NCI-H1105 (cell line): ENCODE measurements at regions not wholly inside any gene's neighbourhood (a gene's known extent, or its start where the extent isn't known, plus 50 kb on each side); places are given as distances from the start of the nearest gene placed in this dataset.

Source experiments
- DNase-seq: peaks from one replicate; lab custom pipeline; 2025; lab: John Stamatoyannopoulos, UW

DNA sequence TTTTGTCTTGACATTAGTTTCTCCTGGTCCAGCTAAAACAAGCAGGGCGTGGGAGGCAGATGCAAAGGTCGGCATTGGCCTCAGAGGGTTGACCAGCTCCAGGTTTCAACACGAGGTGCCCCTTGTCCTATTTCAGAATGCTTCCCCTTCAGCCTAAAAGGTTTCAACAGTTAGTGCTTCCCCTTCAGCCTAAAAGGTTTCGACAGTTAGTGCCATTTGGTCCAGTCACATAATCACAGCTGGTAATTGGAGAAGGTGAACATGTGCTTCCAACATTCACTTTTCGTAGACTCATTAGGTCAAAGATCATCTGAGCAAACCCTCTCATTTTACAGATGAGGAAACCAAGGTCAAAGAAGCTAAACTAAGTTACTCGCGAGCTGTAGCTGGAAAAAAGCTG, 270.3 kb upstream of the MAP3K1 start:
- no peak for DNase-seq

DNA sequence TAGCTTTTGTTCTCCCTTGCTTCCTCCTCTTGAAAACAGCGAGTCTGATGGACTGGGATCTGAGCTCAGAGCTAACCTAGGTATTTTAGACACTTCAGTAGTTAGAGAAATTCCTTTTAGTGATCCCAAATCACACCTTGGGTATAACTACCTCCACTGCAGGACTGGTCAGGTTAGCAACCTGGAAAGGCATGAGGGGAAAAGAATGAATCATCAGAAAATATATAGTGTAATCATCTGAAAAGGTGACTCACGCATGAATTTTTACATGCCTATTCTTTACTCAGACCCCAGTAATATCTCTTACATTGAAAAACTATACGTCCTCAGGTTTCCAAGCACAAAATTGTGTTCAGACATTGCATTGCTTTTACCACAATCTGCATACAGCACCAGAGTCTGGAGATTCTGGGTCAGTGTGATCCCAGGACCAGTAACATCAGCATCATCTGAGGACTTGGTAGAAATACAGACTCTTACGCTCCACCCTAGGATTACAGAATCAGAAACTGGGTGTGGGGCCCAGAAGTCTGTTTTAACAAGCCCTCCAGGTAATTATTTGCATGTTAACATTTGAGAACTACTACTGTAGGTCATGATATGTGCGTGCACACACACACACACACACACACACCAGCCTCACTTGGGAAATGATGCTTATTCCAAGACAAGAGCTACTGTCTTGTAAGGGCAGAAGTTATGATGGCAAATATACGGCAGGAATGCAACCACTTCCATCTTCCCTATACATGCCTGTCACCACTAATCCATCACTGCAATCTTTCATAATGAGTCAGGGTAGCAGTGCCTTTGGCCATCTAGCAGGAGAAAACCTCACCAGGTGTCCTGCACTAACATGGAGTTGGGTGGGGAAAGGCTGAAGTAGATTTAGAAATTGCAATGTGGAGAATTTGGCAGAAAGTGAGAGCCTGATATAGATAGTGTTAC, 271.6 kb upstream of the MAP3K1 start:
- no peak for DNase-seq

DNA sequence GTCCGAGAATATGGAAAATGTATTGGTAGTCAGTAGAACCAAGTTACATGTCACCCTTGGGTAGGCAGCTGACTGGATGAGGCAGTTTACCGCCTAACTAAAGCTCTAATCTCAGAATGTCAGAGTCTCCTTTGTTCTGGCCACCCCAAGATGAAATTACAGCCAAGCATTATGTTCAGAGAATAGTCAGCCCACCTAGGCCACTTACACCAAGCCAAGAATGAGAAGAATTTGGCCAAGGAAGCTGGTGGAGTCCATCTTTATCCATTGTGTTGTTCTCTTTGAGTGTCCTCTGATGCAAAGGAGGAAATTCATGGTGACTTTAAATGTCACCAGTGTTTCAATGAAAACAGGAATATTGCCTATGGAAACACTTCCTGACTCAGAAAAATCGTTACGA, 275.1 kb upstream of the MAP3K1 start:
- DNase-seq, result no peak

DNA sequence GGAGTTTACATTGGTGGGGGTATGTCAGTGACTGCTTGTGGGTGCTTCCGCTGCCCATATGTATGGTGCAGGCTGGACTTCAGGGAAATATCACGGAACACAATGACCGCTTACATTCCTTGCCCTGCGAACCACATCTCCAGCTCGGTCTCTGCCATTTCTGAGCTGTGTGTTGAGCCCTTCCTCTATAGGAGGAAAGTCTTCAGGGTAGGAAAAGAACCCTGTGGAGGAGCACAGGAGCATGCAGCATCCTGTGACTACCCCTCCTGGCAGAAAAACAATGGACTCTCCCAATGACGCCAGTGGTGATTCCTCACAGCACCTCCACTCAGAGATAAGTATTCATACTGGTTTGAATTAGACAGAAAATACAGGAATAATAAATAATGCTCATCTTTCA, 276.8 kb upstream of the MAP3K1 start:
- DNase-seq, result no peak

DNA sequence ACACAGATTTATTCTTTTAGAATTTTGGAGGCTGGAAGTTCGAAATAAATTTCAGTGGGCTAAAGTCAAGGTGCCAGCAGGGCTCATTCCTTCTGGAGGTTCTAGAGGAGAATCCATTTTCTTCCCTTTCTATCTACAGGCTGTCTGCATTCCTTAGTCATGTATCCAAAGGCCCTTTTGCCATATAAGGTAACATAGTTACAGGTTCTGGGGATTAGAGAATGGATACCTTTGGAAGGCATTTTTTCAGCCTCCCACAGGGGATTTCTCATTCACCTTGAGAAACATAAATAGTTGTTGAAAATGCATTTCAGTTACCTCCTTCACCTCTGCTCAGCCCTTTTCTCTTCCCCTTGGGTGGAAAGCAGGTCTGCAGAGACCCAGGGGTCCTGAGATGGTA, 280.0 kb upstream of the MAP3K1 start:
- no peak for DNase-seq

DNA sequence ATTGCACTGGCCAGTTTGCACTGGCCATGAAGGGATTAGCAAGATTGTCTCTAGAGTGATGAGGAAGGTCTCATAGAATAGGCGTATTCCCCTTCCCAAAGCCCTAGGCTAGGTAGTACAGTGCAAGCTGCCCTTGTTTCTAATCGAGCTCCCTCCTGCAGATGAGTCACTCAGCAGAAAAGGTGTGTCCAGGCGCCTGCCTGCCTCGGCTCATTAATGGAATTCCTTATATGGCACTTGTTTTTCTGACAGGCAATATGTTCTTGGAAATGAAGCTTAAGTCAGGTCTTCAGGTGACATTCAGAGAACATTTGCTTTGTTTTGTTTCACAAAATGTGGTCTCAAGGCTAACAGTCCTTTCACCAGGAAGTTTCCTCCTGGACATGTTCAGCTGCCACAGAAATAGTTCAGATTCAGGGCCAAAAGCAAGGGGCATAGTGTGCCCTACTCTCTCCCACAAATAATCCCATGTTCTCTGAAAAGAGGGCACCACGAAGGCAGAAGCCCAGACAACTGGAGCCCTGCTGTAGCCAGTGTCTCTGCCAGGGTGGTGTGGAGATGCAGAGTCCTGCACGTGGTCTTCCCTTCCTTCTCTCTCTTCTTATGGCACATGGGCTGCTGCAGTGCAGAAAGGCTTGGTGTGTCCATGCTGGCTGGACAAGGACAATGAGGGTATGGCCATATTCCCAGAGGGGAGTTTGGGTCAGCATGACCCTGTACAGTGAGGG, 281.1 kb upstream of the MAP3K1 start:
- DNase-seq, result no peak

DNA sequence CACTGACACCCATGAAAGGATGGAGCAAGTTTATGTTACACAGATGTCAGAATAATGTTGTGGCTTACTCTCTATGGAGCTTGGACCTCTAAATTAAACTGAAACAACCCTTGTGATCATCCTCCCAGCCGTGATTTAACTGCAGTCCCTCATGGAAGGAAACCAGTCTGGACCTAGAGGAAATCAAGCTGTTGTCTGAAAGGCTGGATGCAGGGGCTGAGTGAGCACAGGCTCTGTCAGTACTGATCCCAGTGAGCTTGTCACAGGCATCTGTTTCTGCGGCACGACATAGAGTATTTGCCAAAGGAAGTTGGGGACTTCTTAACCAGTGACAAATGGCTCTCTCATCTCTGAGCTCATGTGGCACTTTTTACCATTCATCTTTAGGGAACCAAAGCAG, 282.9 kb upstream of the MAP3K1 start:
- no peak for DNase-seq

DNA sequence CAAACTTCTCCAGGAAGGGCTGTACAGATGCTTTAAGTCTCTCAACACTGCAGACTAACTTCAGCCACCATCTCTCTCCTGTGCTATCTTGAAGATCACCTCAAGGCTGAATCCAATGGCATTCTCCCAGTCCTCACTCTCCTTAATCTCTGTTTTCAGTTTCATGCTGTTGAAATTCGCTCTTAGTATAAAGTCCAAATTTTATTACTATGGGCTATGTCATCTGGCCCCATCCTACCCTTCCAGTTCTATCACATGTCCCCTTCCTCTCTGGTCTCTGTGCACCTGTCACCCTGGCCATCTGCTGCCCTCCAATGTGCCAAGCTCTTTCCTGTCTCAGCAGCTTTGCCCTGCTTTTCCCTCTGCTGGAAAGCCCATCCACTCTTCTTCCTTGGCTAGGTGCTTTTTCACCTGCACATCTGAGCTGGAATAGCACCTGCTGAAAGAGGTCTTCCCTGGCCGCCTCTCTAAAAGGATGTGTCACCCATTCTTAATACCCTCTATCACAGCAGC, 284.7 kb upstream of the MAP3K1 start:
- no peak for DNase-seq

DNA sequence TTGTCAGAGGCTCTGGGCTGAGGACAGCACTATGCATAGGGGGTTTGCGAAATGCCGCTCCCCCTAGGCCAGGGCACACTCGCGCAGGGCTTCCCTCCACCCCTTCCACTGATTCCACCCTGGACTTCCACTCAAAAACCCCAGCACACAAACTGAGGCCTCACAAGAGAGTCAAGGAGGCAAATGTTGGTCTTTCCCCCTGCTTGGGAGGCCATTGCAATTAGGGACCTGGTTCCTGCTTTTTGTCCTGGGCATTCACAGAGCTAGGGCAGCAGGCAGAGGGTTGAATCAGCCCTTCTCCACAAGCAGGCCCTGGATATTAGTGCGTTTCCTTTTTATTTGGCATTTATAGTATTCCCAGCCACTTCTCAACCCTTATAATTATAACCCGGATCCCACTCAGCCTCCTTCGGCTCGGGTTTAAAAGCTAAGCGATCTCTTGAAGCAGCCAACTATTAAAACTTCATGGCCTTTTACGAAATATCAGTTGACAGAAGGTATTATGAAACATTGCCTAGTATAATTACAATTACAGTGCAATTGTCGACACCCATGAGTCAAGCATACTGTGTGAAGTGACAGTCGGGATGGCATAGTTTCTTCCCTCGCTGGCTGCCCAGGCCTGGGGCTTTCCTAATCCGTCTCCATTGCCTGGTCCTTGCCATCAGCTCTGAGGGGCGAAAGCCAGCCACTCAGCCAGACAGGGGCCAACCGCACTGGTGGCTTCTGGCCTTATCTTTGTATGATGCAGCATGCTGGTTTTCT, 285.5 kb upstream of the MAP3K1 start:
- no peak for DNase-seq

DNA sequence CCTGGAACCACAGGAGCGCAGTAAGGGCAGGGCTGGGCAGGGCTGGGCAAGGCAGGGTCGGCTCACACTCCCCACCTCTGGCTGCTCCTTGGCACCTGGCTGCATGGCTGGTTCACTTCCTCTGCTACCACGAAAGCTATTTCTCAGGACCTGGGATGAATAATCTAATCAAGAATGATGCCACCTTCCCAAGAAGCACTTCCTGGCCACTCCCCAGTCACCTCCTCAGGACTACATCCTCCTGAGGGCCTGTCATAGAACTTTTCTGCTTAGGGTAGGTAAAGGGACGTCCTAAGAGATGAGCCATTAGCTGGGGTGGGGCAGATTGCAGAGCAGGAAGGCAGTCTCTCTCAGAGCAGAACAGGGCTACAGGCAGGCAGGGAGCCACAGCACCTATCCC, 288.2 kb upstream of the MAP3K1 start:
- DNase-seq, result no peak

DNA sequence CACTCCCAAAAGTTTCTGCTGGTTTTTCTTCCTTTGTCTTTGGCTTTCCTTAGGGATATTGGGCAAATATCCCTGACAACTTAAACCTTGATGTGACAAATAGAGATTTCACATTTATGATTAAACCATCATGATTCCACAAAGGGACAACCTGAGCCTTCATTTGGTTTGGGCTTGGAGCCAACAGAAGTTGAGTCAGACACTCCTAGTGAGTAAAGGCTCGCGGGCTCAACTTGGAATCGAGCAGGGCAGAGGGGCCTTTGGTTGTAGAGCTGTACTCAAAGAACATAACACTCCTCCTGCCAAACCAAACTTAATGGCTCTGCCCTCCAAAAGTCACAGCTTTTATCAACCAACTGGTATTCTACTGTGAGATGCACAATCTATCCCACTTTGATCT, 290.2 kb upstream of the MAP3K1 start:
- DNase-seq, result no peak

DNA sequence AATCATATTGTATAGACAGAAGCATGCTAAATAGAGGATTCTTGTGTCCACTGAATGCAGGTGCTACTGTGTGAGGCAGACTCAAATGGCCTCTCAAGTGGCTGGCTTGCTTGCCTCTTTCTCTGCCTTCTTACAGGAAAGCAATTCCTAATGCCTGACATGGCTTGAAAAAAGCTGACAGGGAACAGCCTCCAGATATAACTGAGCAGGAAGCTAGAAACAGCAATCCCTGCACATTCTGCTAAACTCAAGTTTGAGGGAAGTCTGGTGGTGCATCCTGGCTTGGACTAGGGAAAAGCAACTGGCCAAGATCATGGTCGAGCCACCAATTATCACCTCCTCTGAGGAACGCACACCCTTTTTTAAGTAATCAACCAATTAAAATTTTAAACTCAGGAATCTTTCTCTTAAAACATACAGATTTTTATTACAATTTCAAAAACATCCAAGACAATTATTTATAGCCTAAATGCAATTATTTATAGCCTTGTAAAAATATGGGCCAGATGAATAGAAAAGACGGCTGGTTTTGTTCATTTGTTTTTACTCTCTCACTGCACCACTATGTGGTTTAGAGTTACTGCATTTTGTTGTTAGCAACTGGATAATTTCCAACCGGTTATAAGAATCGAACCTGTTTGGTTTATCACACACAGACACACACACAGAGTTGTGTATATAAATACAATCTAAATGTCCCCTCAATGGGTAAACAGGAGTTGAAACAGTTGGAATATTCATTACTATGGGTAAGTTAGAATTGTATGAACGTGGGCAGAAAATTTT, 290.9 kb upstream of the ANKRD55 start:
- DNase-seq, result no peak

DNA sequence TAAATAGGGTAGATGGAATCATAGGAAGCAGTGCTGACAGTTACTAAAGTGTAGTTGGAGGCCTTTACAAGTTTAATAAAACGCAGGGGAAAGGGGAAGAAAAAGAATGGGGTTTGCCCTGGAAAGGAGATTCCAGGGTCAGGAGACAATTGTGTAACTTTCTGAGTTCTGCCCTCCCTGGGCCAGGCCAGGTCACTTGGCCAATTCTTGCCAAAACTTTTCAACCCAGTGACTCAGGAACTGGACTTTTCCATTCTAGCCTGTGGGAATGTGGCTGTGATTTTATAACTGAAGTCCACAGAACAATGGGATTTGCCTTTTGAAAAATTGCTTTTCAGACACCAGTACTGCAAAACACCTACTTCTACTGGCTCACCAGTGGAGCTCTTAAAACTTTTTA, 289.8 kb upstream of the ANKRD55 start:
- DNase-seq, result no peak

DNA sequence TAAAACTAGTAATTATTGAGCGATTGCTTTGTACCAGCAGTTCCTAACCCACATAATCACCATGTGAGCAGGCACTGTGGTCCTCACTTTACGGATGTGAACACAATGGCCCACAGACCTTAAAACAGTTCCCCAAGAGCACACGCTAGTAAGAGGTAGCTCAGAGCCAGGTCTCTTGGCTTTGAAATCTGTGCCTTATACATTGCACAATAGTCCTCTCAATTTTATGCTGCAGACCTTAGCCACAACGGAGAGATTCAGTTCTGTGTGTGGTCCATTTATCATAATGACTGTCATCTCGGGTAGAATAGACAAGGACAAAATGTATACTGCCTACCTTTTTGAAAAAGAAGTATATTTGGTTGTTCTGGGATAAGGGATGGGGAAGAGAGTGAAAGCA, 289.0 kb upstream of the ANKRD55 start:
- DNase-seq, result no peak

DNA sequence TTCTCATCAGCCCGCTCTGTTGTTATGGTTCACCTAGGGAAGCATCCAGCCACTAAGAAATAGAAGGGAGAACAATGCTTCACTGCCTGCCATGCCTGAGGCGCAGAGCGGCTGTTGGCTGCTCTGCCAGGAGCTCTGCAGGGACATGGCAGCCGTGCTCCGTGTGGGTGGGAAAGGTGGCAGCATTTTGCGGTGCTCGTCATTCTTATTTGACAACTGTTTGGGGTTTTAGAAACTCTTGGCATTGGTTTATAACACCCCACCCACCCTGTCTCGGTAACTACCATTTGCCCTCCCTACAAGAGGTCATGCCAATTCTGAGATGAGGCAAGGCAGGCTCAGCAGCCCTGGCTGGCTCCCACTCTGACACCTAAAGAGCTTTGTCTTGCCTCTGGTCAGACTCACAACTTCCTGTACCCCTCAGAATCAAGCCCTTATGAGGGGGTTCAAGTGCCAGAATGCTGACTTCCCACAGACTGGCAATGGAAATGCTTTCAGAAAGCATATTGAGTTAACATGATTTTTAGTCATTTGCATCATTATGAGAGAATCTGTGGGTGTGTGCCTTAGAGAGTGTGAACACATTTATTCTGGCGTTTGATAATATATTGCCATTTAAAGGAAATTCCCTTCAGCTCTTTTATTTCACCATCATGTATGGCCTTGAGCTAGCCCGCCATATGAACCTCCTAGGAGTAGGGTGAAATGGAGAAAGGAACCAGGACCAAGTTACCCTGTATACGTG, 288.0 kb upstream of the ANKRD55 start:
- no peak for DNase-seq

DNA sequence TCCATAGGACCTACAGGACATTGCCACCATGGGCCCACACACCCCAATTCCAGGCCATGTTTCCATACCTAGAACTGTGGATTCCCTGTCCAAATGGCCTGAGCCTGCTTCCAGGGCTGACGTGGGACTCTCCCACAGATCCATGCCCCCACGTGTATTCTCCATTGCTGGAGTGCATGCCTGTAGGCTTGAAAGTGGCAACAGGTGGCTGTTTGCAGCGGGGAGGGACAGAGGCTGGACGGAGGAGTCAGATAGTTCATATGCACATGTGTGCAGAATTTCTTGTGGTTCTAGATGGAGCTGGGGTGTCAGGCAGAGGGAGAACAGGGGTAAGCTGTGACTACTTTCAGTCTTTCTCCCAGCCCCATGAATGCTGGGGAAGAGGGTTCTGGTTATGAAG, 285.7 kb upstream of the ANKRD55 start:
- no peak for DNase-seq

DNA sequence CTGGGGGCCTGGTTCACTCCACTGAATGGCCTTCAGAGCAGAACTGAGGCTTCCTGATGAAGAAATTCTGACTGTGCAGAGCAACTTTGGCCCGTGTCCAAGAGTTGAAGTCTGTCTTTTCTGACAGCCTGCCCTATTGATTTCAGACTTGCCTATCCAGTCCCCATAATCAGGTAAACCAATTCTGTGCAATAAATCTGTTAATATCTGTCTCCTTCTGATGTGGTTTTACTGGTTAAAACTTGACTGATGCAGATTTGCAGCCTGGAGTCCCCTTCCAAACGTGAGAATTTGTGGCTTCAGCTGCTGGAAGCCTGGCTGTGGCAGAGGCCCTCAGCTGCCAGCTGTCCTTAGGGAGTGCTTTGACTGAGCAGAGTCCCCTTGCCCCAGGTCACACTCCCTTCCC, 283.9 kb upstream of the ANKRD55 start:
- no peak for DNase-seq

DNA sequence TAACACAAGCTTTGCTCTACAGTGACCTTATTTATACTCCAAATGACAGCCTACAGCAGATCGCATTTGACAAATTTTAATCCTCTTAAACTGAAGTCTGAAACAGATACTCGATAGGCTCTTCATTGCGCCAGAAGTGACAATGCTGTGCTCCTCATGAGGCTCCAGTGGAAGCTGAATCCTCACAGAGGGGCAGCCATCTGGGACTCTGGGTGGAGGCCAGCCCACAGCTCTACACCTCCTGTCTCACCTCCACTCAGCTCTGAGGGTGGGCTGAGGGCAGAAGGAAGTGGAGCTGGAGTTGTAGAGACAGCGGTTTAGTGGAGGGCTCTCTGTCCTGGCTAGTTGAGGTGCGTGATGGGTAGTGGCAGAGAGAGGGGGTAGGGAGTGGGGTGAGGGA, 283.3 kb upstream of the ANKRD55 start:
- no peak for DNase-seq

DNA sequence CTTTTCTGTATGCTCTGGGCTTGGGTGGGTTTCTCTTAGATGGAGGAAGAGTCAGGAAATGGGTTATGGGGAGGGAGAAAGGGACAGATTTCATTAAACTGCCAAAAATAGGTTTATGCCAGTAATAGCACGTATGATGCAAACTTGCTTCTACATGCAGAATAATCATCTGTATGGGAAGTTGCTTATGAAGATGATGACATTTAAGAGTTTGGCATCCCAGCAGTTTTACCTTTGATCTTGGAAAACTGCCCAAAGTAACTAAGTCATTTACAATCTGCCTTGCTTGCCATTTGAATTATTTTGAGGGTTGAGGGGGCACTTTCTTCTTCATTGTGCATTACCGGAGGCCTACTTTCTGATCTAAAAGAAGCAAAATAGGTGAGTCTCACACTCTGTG, 282.9 kb upstream of the ANKRD55 start:
- peak; percentile 14 for DNase-seq

DNA sequence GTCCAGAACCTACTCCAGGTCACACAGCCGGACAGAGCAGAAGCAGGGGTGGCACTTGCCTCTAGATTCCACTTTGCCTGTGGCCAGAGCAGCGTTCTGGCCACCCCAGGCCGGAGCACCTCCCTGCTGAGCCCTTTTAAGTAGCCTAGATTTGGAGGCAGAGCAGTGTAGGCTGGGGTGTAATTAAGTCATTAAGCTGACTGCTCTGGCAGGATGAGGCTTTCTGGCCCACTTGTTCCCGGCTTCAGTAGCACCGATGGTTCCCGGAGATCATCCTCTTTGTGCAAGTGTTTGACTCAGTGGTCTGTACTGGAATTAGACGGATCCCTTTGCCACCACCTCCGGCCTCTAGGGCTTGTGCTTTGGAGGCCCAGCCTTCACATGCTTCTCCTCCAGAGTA, 281.9 kb upstream of the ANKRD55 start:
- no peak for DNase-seq

DNA sequence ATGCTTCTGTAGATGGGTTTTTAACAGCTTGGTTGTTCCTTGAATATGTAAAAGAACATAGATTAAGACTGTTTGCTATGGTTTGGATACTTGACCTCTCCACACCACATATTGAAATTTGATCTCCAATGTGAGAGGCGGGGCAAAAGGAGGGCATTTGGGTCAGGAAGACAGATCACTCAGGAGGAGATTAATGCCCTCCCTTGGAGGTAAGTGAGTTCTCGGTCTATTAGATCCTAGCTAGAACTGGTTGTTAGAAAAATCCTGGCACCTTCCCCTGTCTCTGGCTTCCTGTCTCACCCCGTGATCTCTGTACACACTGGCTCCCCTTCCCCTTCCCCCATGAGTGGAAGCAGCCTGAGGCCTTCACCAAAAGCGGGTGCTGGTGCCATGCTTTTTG, 281.1 kb upstream of the ANKRD55 start:
- DNase-seq, result no peak
